ENCODE measurements at regions not wholly inside any gene's neighbourhood (a gene's known extent, or its start where the extent isn't known, plus 50 kb on each side); places are given as distances from the start of the nearest gene placed in this dataset.
"Not testable (repeated sequence)": the region's sequence is repeated elsewhere in the genome, so short reads cannot be mapped to it uniquely, and the experiment has no call there.

GRCh38 chr1:190679454-190679853 is 201.8 kb upstream of the BRINP3 start:
- no peak for DNase-seq

DNA sequence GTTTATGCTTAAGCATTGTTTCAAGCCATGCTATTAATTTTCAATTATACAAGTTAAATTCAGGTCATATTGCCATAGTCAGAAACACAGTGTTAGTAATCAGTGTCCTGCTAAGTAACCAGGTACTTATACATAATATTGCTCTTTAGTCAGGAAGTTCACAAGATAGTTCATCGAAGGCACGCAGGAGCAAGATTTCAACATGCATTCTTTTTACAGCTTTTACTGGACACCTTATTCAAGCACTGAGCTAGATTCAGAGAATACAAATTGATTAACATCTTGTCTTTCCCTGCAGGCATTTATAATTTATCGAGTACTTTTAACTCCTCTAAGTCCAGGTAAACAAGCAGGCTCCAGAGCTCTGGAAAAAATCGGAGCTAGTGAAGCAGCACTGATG is 202.3 kb upstream of the BRINP3 start:
- DNase-seq = no peak

- DNase-seq = no peak
Observed at GRCh38 chr1:190685676-190686075, 208.0 kb upstream of the BRINP3 start.

GRCh38 chr1:190688096-190688495 is 210.4 kb upstream of the BRINP3 start:
- no peak for DNase-seq

GRCh38 chr1:190698488-190698887 is 220.8 kb upstream of the BRINP3 start:
- DNase-seq = not testable (repeated sequence)

DNA sequence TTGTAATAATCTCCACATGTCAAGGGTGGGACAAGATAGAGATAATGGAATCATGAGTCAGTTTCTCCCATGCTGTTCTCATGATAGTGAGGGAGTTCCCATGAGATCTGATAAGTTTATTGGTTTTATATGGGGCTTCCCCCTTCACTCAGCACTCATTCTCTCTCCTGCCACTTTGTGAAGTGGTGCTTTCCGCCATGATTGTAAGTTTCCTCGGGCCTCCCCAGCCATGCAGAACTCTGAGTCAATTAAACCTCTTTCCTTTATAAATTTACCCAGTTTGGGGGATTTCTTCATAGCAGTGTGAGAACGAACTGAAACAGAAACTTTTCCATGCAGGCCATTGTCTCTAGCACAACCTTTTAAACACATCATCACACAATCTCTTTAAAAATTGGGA is 221.5 kb upstream of the BRINP3 start:
- no peak for DNase-seq

- no peak for DNase-seq
Observed at GRCh38 chr1:190708418-190709057, 230.9 kb upstream of the BRINP3 start.

DNA sequence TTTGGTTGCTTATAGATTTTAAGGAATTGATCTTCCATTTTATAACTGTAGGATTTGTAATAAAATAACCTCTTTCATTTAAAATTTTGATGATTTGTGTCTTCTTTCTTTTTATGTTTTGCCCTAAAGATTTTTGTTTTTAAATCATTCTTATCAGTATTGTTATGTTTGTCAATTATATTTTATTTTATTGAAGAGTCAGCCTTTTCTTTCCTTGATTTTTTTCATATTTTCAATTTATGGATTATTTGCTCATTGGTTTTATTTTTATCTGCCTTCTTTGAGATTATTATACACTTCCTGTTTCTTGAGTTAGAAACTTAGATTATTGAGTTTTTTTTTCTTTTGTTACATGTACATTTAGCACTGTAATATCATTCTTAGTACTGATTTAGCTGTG is 233.4 kb upstream of the BRINP3 start:
- DNase-seq = no peak

- no peak for DNase-seq
Observed at GRCh38 chr1:190717055-190717454, 239.4 kb upstream of the BRINP3 start.

GRCh38 chr1:190736971-190737590 is 259.4 kb upstream of the BRINP3 start:
- no peak for DNase-seq

DNA sequence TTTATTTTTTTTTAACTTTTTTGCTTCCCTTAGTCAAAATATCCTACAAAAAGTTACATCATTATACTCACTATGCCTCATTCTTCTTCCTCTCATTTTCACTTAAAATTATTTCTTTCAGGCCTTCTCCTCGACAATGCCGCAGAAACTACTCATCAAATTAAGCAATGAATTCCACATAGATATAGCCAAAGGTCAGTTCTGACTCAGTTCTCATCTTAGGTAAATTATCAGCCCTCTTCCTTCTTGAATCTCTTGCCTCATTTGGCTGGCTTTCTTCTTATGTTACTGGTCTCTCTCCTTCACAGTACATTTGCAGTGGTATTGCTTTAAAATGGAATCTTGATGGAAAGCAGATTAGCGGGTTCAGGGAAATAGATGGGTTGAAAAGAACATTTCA is 260.7 kb upstream of the BRINP3 start:
- DNase-seq = no peak

GRCh38 chr1:190739926-190740325 is 262.3 kb upstream of the BRINP3 start:
- DNase-seq = no peak

- no peak for DNase-seq
Observed at GRCh38 chr1:190747704-190748103, 270.0 kb upstream of the BRINP3 start.

DNA sequence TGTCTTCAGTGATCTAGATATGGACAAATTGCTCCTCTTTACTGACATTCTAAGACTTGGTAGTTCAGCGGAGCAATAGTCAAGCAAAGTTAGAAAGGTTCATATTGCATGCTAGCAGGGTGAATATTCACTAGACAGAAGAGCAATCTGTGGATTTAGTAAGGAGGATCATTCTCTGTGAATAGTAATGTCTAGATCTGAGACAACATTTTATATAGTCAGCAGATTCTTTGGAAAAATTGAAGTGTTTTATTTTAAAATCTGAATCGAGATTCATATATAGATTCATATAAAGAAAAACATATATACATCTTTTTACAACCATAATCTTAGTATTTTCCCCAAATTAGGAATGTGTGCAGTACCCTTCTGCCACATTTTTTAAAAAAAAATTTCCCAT is 274.5 kb upstream of the BRINP3 start:
- DNase-seq = no peak

DNA sequence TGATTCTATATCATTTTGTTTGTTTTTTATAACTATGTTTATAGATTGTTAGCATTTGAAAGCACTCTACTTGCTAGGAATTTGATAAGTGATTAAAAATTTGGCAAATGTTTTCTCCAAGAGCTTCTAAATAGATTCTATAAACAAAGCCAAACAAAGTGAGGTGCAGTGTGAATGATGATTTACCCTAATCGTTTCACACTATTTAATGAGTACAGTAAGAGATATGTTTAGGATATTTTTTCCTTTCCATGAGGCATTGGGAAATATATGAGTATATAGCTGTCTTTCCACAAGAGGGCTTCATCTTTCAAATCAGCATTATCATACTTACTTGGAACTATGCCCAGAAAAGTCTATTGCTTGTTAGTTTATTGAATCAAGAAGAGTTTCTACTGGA is 277.0 kb upstream of the BRINP3 start:
- DNase-seq = no peak

GRCh38 chr1:190759807-190760206 is 282.1 kb upstream of the BRINP3 start:
- no peak for DNase-seq

GRCh38 chr1:190762325-190762724 is 284.7 kb upstream of the BRINP3 start:
- DNase-seq = no peak

DNA sequence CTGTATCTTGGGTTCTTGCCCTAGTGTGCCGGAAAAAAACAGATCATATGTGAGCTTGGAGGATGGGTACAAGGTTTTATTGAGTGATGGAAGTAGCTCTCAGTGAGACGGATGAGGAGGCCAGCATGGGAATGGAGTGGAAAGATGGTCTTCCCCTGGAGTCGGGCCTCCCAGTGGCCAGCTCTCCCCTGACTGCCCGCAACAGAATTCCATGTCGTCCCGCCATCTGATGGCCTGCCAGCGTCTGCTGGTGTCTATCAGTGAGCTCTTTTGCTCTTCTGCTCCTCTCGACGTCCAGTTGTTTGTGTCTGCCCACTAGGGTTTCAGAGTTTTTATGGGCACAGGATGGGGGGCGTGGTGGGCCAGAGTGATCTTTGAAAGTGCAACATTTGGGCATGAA is 315.2 kb upstream of the BRINP3 start:
- no peak for DNase-seq

- no peak for DNase-seq
Observed at GRCh38 chr1:190807629-190808028, 330.0 kb upstream of the BRINP3 start.

GRCh38 chr1:190808035-190808434 is 330.4 kb upstream of the BRINP3 start:
- no peak for DNase-seq

DNA sequence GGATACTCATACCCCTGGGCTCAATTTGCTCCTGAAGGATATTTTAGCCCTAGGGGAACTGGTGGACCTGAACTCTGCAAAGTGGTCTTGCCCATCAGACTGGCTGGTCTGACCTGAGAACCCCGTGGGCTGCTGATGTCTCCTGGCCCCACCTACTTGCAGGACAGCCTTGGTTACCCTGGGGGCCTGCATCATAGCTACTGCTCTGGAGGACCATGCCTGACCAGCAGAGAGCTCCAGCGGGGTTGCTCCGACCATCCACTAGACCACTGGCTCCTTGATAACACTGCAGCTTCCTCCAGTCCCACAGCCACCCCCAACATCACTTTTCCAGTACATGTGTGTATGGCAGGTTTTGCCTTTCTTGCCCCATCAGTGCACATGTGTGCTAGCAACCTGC is 331.6 kb upstream of the BRINP3 start:
- no peak for DNase-seq

GRCh38 chr1:190812996-190813395 is 335.3 kb upstream of the BRINP3 start:
- DNase-seq = no peak

DNA sequence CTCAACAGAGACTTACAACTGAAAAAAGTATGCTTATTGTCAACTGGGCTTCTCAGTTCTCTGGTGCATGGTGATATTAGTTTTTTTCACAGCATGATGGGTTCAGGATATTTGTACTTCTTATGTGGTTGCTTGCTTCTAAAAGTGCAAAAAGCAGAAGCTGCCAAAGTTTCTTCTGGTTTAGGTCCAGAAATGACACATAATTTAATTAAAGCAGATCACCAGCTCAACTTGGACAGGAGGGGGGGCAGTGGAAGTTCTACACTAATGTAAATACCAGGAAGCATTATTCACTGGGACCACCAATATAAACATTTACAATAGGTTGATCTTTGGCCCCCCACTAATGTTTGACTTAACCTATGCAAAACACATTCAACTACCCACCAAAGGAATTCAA is 354.8 kb upstream of the BRINP3 start:
- no peak for DNase-seq

- DNase-seq = no peak
Observed at GRCh38 chr1:190835658-190836057, 358.0 kb upstream of the BRINP3 start.

GRCh38 chr1:190837200-190837599 is 359.5 kb upstream of the BRINP3 start:
- DNase-seq = not testable (repeated sequence)
